IMR-90 (cell line): ENCODE measurements at regions not wholly inside any gene's neighbourhood (a gene's known extent, or its start where the extent isn't known, plus 50 kb on each side); places are given as distances from the start of the nearest gene placed in this dataset.

Experiments used
- ATAC-seq: fragments of 200-7000 bp; cut with Tn5 transposase; 2 replicates; pipeline ENCODE4 v1.9.1; 2020; ENCODE audit warnings: low read depth, mild to moderate bottlenecking, moderate library complexity
- BruUV-seq: library from RNA; stranded (reverse); fragments of 400-500 nt; replicated peaks from 2 replicates; lab custom pipeline; 2021; lab: Mats Ljungman, UMichigan
- CTCF ChIA-PET: fragments of 300-600 bp; formaldehyde crosslinking; extraction: SDS; loops from one replicate; lab custom pipeline; 2021; ENCODE audit warnings: antibody characterized with exemption; lab: Yijun Ruan, JAX
- POLR2A ChIA-PET: fragments of 300-600 bp; sonication (Branson Sonifier 250); formaldehyde crosslinking; loops from one replicate; lab custom pipeline; 2022; ENCODE audit warnings: antibody characterized with exemption; ENCODE audit not compliant: unreplicated experiment; lab: Charles Lee
- DNase-seq: peaks from one replicate; pipeline ENCODE4 v3.0.0; 2013
- H2AFZ ChIP-seq: replicated peaks from 2 replicates; pipeline ENCODE3; 2013; ENCODE audit warnings: low read length, mild to moderate bottlenecking; ENCODE audit not compliant: poor library complexity
- H2AK5ac ChIP-seq: 2 replicates; pipeline ENCODE4 v1.6.1; 2013; ENCODE audit warnings: low read depth, low read length, inconsistent platforms
- H2AK9ac ChIP-seq: replicated peaks from 2 replicates; pipeline ENCODE3; 2013; ENCODE audit warnings: mild to moderate bottlenecking, low read depth, low read length, moderate library complexity; ENCODE audit not compliant: poor library complexity
- H2BK120ac ChIP-seq: 2 replicates; pipeline ENCODE4 v1.6.1; 2013; ENCODE audit warnings: low read depth, low read length, inconsistent platforms
- H2BK15ac ChIP-seq: 3 replicates; pipeline ENCODE4 v1.6.1; 2013; ENCODE audit warnings: low read depth, low read length, inconsistent platforms
- H2BK20ac ChIP-seq: 2 replicates; pipeline ENCODE4 v1.6.1; 2013; ENCODE audit warnings: low read depth, mild to moderate bottlenecking, inconsistent platforms, low read length, moderate library complexity
- H2BK5ac ChIP-seq: 2 replicates; pipeline ENCODE4 v1.6.1; 2013; ENCODE audit warnings: mild to moderate bottlenecking, low read depth, low read length, inconsistent platforms; ENCODE audit not compliant: poor library complexity, severe bottlenecking
- H3K14ac ChIP-seq: replicated peaks from 2 replicates; pipeline ENCODE4 v1.6.1; 2013; ENCODE audit warnings: low read depth, low read length, inconsistent platforms
- H3K18ac ChIP-seq: 2 replicates; pipeline ENCODE4 v1.6.1; 2013; ENCODE audit warnings: low read depth, low read length, control low read depth
- H3K23ac ChIP-seq: 2 replicates; pipeline ENCODE4 v1.6.1; 2013; ENCODE audit warnings: low read depth, low read length, inconsistent platforms
- H3K27ac ChIP-seq: 2 replicates; pipeline ENCODE4 v1.5.1; 2013; ENCODE audit warnings: mild to moderate bottlenecking, control low read depth, low read length; ENCODE audit not compliant: insufficient read depth
- H3K27me3 ChIP-seq: 2 replicates; pipeline ENCODE4 v1.6.1; 2013; ENCODE audit warnings: low read length; ENCODE audit not compliant: control insufficient read depth, insufficient read depth
- H3K36me3 ChIP-seq: 2 replicates; pipeline ENCODE4 v1.6.1; 2013; ENCODE audit warnings: low read length, mixed read lengths; ENCODE audit not compliant: control insufficient read depth, insufficient read depth
- H3K4ac ChIP-seq: 2 replicates; pipeline ENCODE4 v1.6.1; 2013; ENCODE audit warnings: low read depth, low read length, inconsistent platforms
- H3K4me1 ChIP-seq: 2 replicates; pipeline ENCODE4 v1.6.1; 2013; ENCODE audit warnings: low read length, mixed read lengths; ENCODE audit not compliant: control insufficient read depth, insufficient read depth
- H3K4me2 ChIP-seq: 2 replicates; pipeline ENCODE4 v1.6.1; 2013; ENCODE audit warnings: low read depth, mild to moderate bottlenecking, control low read depth, low read length, moderate library complexity
- H3K4me3 ChIP-seq: 2 replicates; pipeline ENCODE4 v1.5.1; 2013; ENCODE audit warnings: low read depth, mild to moderate bottlenecking, control low read depth, low read length, moderate library complexity; ENCODE audit not compliant: insufficient read depth
- H3K56ac ChIP-seq: 2 replicates; pipeline ENCODE4 v1.6.1; 2013; ENCODE audit warnings: low read length, inconsistent platforms; ENCODE audit not compliant: insufficient read depth; ENCODE audit errors: extremely low read depth
- H3K79me1 ChIP-seq, 2 experiments: 2 replicates each; pipeline ENCODE4 v1.6.1; 2013; ENCODE audit warnings: low read length in 2 of 2, inconsistent platforms in 1 of 2, low read depth in 1 of 2
- H3K9ac ChIP-seq: 2 replicates; pipeline ENCODE4 v1.6.1; 2013; ENCODE audit warnings: low read depth, low read length, control low read depth
- H3K9me1 ChIP-seq: 2 replicates; pipeline ENCODE4 v1.6.1; 2013; ENCODE audit warnings: low read length, inconsistent platforms; ENCODE audit not compliant: insufficient read depth
- H3K9me3 ChIP-seq: 2 replicates; pipeline ENCODE4 v1.6.1; 2013; ENCODE audit warnings: low read length; ENCODE audit not compliant: control insufficient read depth, insufficient read depth
- H4K20me1 ChIP-seq: 2 replicates; pipeline ENCODE4 v1.6.1; 2013; ENCODE audit warnings: low read length, inconsistent platforms; ENCODE audit not compliant: insufficient read depth
- H4K5ac ChIP-seq: 2 replicates; pipeline ENCODE4 v1.6.1; 2013; ENCODE audit warnings: mild to moderate bottlenecking, low read depth, low read length, control low read depth
- H4K8ac ChIP-seq, 2 experiments: 2 replicates each; pipeline ENCODE4 v1.6.1; 2013; ENCODE audit warnings: low read depth in 2 of 2, low read length in 2 of 2, control low read depth in 1 of 2, inconsistent platforms in 1 of 2
- H4K91ac ChIP-seq: 2 replicates; pipeline ENCODE4 v1.6.1; 2013; ENCODE audit warnings: low read depth, low read length, inconsistent platforms; ENCODE audit not compliant: insufficient read depth
- CTCF ChIP-seq: conservative IDR thresholded peaks from 2 replicates; pipeline ENCODE4 v1.5.1; 2012; ENCODE audit warnings: mild to moderate bottlenecking, low read depth, low read length, improper control_type of control experiment
- MAFK ChIP-seq: IDR thresholded peaks from 2 replicates; pipeline ENCODE4 v1.6.1; 2012; ENCODE audit warnings: low read depth, low read length, improper control_type of control experiment
- MAZ ChIP-seq: IDR thresholded peaks from 2 replicates; pipeline ENCODE4 v1.6.1; 2012; ENCODE audit warnings: low read depth, mild to moderate bottlenecking, low read length, improper control_type of control experiment, moderate library complexity, borderline replicate concordance
- RCOR1 ChIP-seq: IDR thresholded peaks from 2 replicates; pipeline ENCODE4 v1.6.1; 2012; ENCODE audit warnings: mild to moderate bottlenecking, low read length, improper control_type of control experiment; ENCODE audit not compliant: insufficient replicate concordance
- USF2 ChIP-seq: fragments of 150-350 bp; IDR thresholded peaks from 2 replicates; pipeline ENCODE4 v1.6.1; 2017; ENCODE audit warnings: mild to moderate bottlenecking, antibody characterized with exemption, low read length, low read depth
- WGBS, 2 experiments: methylation state at CpG; one replicate each; pipeline versions ENCODE4 v1.1.5 to v1.1.7; 2013; ENCODE audit warnings: missing lambda C conversion rate in 2 of 2; ENCODE audit not compliant: insufficient read length in 1 of 2; ENCODE audit errors: extremely low coverage in 2 of 2; 5-methylcytosine and 5-hydroxymethylcytosine counted together
- dilution Hi-C: fragments of 300-500 bp; cut with HindIII; formaldehyde crosslinking; loops from one replicate; pipeline ENCODE4 v1.14.3; 2018; ENCODE audit warnings: low sequenced_read_pairs; ENCODE audit not compliant: unreplicated experiment
- in situ Hi-C: fragments of 300-500 bp; cut with MboI; formaldehyde crosslinking; loops from 3 replicates; pipeline ENCODE4 v1.14.3; 2019; ENCODE audit warnings: low sequenced_read_pairs, inconsistent platforms, mixed read lengths
- intact Hi-C: fragments of 100-400 bp; cut with micrococcal nuclease; formaldehyde crosslinking; loops from 2 replicates; pipeline ENCODE4 v1.10.0; 2022
- TF ChIP-seq, protein P1 (sequence below): fragments of 150-350 bp; IDR thresholded peaks from 2 replicates; pipeline ENCODE4 v1.6.1; 2016; ENCODE audit warnings: low read depth, mild to moderate bottlenecking, low read length, moderate library complexity, borderline replicate concordance

DNA sequence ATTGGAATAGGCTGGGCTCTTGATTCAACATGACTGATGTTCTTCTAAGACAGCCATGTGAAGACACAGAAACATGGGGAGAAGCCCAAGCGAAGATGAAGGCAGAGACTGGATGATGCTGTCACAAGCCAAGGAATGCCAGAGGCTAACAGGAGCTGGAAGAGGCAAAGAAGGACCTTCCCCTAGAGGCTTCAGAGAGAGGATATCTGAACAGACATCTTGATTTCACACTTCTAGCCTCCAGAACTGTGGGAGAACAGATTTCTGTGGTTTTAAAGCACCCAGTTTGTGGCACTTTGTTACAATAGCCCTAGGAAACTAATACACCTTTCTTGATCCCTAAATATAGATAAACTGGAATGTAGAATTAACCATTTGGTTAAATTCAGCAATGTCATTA, 127.0 kb downstream of the EDN1 start:
- no peak for TF ChIP-seq MAFK
- no peak for TF ChIP-seq RCOR1
- TF ChIP-seq MAZ = no peak
- TF ChIP-seq, protein P1, sequence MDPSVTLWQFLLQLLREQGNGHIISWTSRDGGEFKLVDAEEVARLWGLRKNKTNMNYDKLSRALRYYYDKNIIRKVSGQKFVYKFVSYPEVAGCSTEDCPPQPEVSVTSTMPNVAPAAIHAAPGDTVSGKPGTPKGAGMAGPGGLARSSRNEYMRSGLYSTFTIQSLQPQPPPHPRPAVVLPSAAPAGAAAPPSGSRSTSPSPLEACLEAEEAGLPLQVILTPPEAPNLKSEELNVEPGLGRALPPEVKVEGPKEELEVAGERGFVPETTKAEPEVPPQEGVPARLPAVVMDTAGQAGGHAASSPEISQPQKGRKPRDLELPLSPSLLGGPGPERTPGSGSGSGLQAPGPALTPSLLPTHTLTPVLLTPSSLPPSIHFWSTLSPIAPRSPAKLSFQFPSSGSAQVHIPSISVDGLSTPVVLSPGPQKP = no peak
- TF ChIP-seq USF2 = no peak
- no peak for TF ChIP-seq CTCF
- Histone ChIP-seq H4K20me1 (no peaks in the 10 kb centered on the region), H3K4me1 (peaks cover 4% of the 10 kb centered on the region; the same call in 1 of the 2 replicates), H3K27ac (no peak overlapping the region), H2AFZ (no peak overlapping the region), H4K8ac (no peak overlapping the region), H4K5ac (no peak overlapping the region), H4K91ac (no peak overlapping the region), H3K56ac (no peak overlapping the region), H2BK5ac (no peak overlapping the region), H3K4ac (no peak overlapping the region), H3K27me3 (no peaks in the 10 kb centered on the region), H3K9me1 (no peaks in the 10 kb centered on the region), H3K23ac (no peak overlapping the region), H3K9me3 (peaks cover 6% of the 10 kb centered on the region), H2BK15ac (no peak overlapping the region), H3K79me1 (no peaks in the 10 kb centered on the region), H2BK120ac (no peak overlapping the region), H3K14ac (no peak overlapping the region), H3K4me3 (no peak overlapping the region), H3K36me3 (no peaks in the 10 kb centered on the region), H2AK9ac (no peak overlapping the region), H3K9ac (no peak overlapping the region), H3K18ac (no peak overlapping the region; the same call in 1 of the 2 replicates), H2BK20ac (no peak overlapping the region), H3K4me2 (no peak overlapping the region), H2AK5ac (no peak overlapping the region)
- CTCF ChIA-PET = no interaction called here
- dilution Hi-C loops = no loop called here
- in situ Hi-C loops = no loop called here
- ATAC-seq (no peak), DNase-seq (no peak)
- POLR2A ChIA-PET = no interaction called here
- WGBS, 2 experiments = no CpG with 5 or more reads among the region's 1 CpG
- intact Hi-C loops = no loop called here
- no TSS peak for BruUV-seq
